PFSK-1 (cell line): ENCODE measurements at regions not wholly inside any gene's neighbourhood (a gene's known extent, or its start where the extent isn't known, plus 50 kb on each side); places are given as distances from the start of the nearest gene placed in this dataset.

Experiments used
- POLR2AphosphoS5 ChIP-seq: IDR thresholded peaks from 2 replicates; pipeline ENCODE4 v1.6.1; 2012; ENCODE audit warnings: low read depth, mild to moderate bottlenecking, control low read depth, low read length, moderate library complexity
- TAF1 ChIP-seq: IDR thresholded peaks from 2 replicates; pipeline ENCODE4 v1.6.1; 2012; ENCODE audit warnings: low read length, control low read depth, borderline replicate concordance; ENCODE audit not compliant: insufficient read depth

GRCh38 chr3:64437131-64437530, 211.9 kb upstream of the PRICKLE2 start:
- TF ChIP-seq POLR2AphosphoS5 (no peak), TAF1 (no peak)
